ENCODE measurements at regions not wholly inside any gene's neighbourhood (a gene's known extent, or its start where the extent isn't known, plus 50 kb on each side); places are given as distances from the start of the nearest gene placed in this dataset.

GRCh38 chr2:118321432-118322105, 233.3 kb downstream of the INSIG2 start:
- Histone ChIP-seq H3K9ac (ENCODE audit: low read length) (no peak overlapping the region), H3K27me3 (ENCODE audit: control insufficient read depth, insufficient read depth, low read length) (no peaks in the 10 kb centered on the region), H3K4me3 (ENCODE audit: low read length) (no peak overlapping the region), H3K27ac (ENCODE audit: low read depth, low read length) (no peak overlapping the region), H3K4me1 (ENCODE audit: control insufficient read depth, insufficient read depth, low read length) (no peaks in the 10 kb centered on the region), H3K36me3 (ENCODE audit: control insufficient read depth, insufficient read depth, low read length) (no peaks in the 10 kb centered on the region)

- Histone ChIP-seq H3K27ac (ENCODE audit: low read depth, low read length) (no peak overlapping the region), H3K27me3 (ENCODE audit: control insufficient read depth, insufficient read depth, low read length) (no peaks in the 10 kb centered on the region), H3K36me3 (ENCODE audit: control insufficient read depth, insufficient read depth, low read length) (no peaks in the 10 kb centered on the region), H3K9ac (ENCODE audit: low read length) (no peak overlapping the region), H3K4me3 (ENCODE audit: low read length) (no peak overlapping the region), H3K4me1 (ENCODE audit: control insufficient read depth, insufficient read depth, low read length) (no peaks in the 10 kb centered on the region)
These were observed 232.4 kb downstream of the INSIG2 start for GRCh38 chr2:118320658-118321057.

GRCh38 chr2:118320196-118320595, 231.9 kb downstream of the INSIG2 start:
- Histone ChIP-seq H3K27ac (ENCODE audit: low read depth, low read length) (no peak overlapping the region), H3K27me3 (ENCODE audit: control insufficient read depth, insufficient read depth, low read length) (no peaks in the 10 kb centered on the region), H3K4me1 (ENCODE audit: control insufficient read depth, insufficient read depth, low read length) (no peaks in the 10 kb centered on the region), H3K9ac (ENCODE audit: low read length) (no peak overlapping the region), H3K36me3 (ENCODE audit: control insufficient read depth, insufficient read depth, low read length) (no peaks in the 10 kb centered on the region), H3K4me3 (ENCODE audit: low read length) (no peak overlapping the region)

- no peaks in the 10 kb centered on the region for H3K27me3 ChIP-seq (ENCODE audit: control insufficient read depth, insufficient read depth, low read length)
- H3K27ac ChIP-seq (ENCODE audit: low read depth, low read length), result no peak overlapping the region
- H3K36me3 ChIP-seq (ENCODE audit: control insufficient read depth, insufficient read depth, low read length), result no peaks in the 10 kb centered on the region
- H3K9ac ChIP-seq (ENCODE audit: low read length), result no peak overlapping the region
- H3K4me3 ChIP-seq (ENCODE audit: low read length), result no peak overlapping the region
- H3K4me1 ChIP-seq (ENCODE audit: control insufficient read depth, insufficient read depth, low read length), result no peaks in the 10 kb centered on the region
These were observed 231.0 kb downstream of the INSIG2 start for GRCh38 chr2:118319271-118319684.

GRCh38 chr2:118315606-118316005, 227.3 kb downstream of the INSIG2 start:
- no peak overlapping the region for H3K27ac ChIP-seq (ENCODE audit: low read depth, low read length)
- H3K4me1 ChIP-seq (ENCODE audit: control insufficient read depth, insufficient read depth, low read length), result no peaks in the 10 kb centered on the region
- no peaks in the 10 kb centered on the region for H3K27me3 ChIP-seq (ENCODE audit: control insufficient read depth, insufficient read depth, low read length)

GRCh38 chr2:118312969-118313756, 224.9 kb downstream of the INSIG2 start:
- Histone ChIP-seq H3K27ac (ENCODE audit: low read depth, low read length) (no peak overlapping the region), H3K4me3 (ENCODE audit: low read length) (no peak overlapping the region), H3K4me1 (ENCODE audit: control insufficient read depth, insufficient read depth, low read length) (no peaks in the 10 kb centered on the region), H3K36me3 (ENCODE audit: control insufficient read depth, insufficient read depth, low read length) (no peaks in the 10 kb centered on the region), H3K9ac (ENCODE audit: low read length) (no peak overlapping the region), H3K27me3 (ENCODE audit: control insufficient read depth, insufficient read depth, low read length) (peaks cover 7% of the 10 kb centered on the region)

More at GRCh38 chr2:118315606-118316005, 227.3 kb downstream of the INSIG2 start:
- H3K4me3 ChIP-seq (ENCODE audit: low read length), result no peak overlapping the region
- H3K9ac ChIP-seq (ENCODE audit: low read length), result no peak overlapping the region
- H3K36me3 ChIP-seq (ENCODE audit: control insufficient read depth, insufficient read depth, low read length), result no peaks in the 10 kb centered on the region

GRCh38 chr2:118310681-118311429, 222.6 kb downstream of the INSIG2 start:
- H3K9ac ChIP-seq (ENCODE audit: low read length), result no peak overlapping the region
- H3K4me1 ChIP-seq (ENCODE audit: control insufficient read depth, insufficient read depth, low read length), result no peaks in the 10 kb centered on the region

GRCh38 chr2:118309946-118310680, 221.8 kb downstream of the INSIG2 start:
- Histone ChIP-seq H3K27ac (ENCODE audit: low read depth, low read length) (no peak overlapping the region), H3K4me3 (ENCODE audit: low read length) (peak overlapping the region; percentile 61), H3K4me1 (ENCODE audit: control insufficient read depth, insufficient read depth, low read length) (no peaks in the 10 kb centered on the region), H3K27me3 (ENCODE audit: control insufficient read depth, insufficient read depth, low read length) (peaks cover 7% of the 10 kb centered on the region), H3K9ac (ENCODE audit: low read length) (peak overlapping the region; percentile 4), H3K36me3 (ENCODE audit: control insufficient read depth, insufficient read depth, low read length) (no peaks in the 10 kb centered on the region)

More at GRCh38 chr2:118310681-118311429, 222.6 kb downstream of the INSIG2 start:
- H3K4me3 ChIP-seq (ENCODE audit: low read length), result peak overlapping the region; percentile 61
- no peak overlapping the region for H3K27ac ChIP-seq (ENCODE audit: low read depth, low read length)
- peaks cover 7% of the 10 kb centered on the region for H3K27me3 ChIP-seq (ENCODE audit: control insufficient read depth, insufficient read depth, low read length)
- no peaks in the 10 kb centered on the region for H3K36me3 ChIP-seq (ENCODE audit: control insufficient read depth, insufficient read depth, low read length)

- H3K36me3 ChIP-seq (ENCODE audit: control insufficient read depth, insufficient read depth, low read length), result no peaks in the 10 kb centered on the region
- no peak overlapping the region for H3K27ac ChIP-seq (ENCODE audit: low read depth, low read length)
- H3K9ac ChIP-seq (ENCODE audit: low read length), result peak overlapping the region; percentile 4
- H3K27me3 ChIP-seq (ENCODE audit: control insufficient read depth, insufficient read depth, low read length), result peaks cover 7% of the 10 kb centered on the region
- H3K4me1 ChIP-seq (ENCODE audit: control insufficient read depth, insufficient read depth, low read length), result no peaks in the 10 kb centered on the region
- H3K4me3 ChIP-seq (ENCODE audit: low read length), result peak overlapping the region; percentile 61
These were observed 221.1 kb downstream of the INSIG2 start for GRCh38 chr2:118309257-118309945.

- Histone ChIP-seq H3K9ac (ENCODE audit: low read length) (no peak overlapping the region), H3K27me3 (ENCODE audit: control insufficient read depth, insufficient read depth, low read length) (peaks cover 7% of the 10 kb centered on the region), H3K36me3 (ENCODE audit: control insufficient read depth, insufficient read depth, low read length) (no peaks in the 10 kb centered on the region), H3K4me3 (ENCODE audit: low read length) (no peak overlapping the region), H3K4me1 (ENCODE audit: control insufficient read depth, insufficient read depth, low read length) (no peaks in the 10 kb centered on the region), H3K27ac (ENCODE audit: low read depth, low read length) (no peak overlapping the region)
These were observed 219.6 kb downstream of the INSIG2 start for GRCh38 chr2:118307864-118308263.

- Histone ChIP-seq H3K27me3 (ENCODE audit: control insufficient read depth, insufficient read depth, low read length) (no peaks in the 10 kb centered on the region), H3K27ac (ENCODE audit: low read depth, low read length) (no peak overlapping the region), H3K4me1 (ENCODE audit: control insufficient read depth, insufficient read depth, low read length) (no peaks in the 10 kb centered on the region), H3K4me3 (ENCODE audit: low read length) (no peak overlapping the region), H3K36me3 (ENCODE audit: control insufficient read depth, insufficient read depth, low read length) (no peaks in the 10 kb centered on the region), H3K9ac (ENCODE audit: low read length) (no peak overlapping the region)
These were observed 213.0 kb downstream of the INSIG2 start for GRCh38 chr2:118301248-118301647.

Data from rectal smooth muscle tissue (tissue), 1 donor.